SK-MEL-5 (cell line): ENCODE measurements at regions not wholly inside any gene's neighbourhood (a gene's known extent, or its start where the extent isn't known, plus 50 kb on each side); places are given as distances from the start of the nearest gene placed in this dataset.

Experiments
- DNase-seq: peaks from one replicate; pipeline ENCODE4 v3.0.0-alpha.2; 2016; ENCODE audit warnings: low read depth, low spot score
- in situ Hi-C: cut with HindIII; loops from 2 replicates; pipeline ENCODE4 v1.10.0; 2016; ENCODE audit warnings: low sequenced_read_pairs, high pct_unique_total_duplicates, low pct_unique_long_range_greater_than_20kb

DNA sequence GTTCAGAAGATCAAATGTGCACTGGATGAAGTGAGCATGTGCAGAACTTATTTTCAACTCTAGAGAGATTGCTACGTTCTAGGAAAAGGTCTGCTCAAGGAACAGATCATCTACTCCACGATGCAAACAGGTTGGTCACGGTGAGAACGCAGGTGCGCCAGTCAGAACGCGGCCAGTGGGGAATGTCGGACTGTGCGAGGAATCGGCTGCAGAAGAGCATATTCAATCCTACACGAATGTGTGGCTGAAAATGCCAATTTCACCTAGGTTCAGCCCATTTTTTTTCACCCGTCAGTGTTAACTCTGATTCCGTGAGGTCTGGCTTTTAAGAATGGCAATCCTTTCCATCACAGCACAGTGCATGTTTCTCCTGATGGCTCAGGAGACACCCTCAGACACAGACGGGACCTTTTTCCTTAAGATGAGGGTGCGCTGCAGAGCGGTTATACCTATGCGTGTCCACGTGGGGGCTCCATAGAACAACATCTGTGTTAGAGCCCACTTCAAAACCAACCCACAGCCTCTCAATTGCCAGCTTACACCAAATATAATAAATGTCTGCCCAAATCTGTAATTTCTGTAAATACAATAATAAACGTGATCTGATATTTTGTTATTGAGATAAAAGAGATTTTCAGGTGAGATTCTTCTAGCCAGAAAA is 250.4 kb downstream of the FOXA2 start:
- peak; percentile 75 for DNase-seq
- in situ Hi-C loops: loop anchor here (25.0 kb wide), 1 partner anchor 353 kb away; no protein-coding TSS in a partner anchor

DNA sequence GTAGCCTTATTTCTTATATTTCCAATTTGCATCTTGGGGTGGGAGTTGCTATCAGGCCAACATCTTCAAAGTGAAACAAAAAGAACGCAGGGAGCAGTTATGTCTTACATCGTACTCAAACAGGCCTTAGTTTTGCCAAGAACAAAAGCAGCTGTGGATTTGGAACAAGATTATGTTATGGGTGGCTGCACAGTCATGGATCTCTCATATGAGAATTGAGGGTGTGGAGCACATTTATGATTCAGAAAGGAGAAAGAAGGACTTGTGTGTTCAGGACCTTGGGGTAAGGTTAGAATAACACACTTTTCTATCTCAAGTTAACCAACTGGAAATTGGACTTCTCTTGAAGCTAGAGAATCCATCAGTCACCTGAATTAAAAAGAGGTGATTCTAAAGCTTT is 259.9 kb downstream of the FOXA2 start:
- in situ Hi-C loops: no loop called here

DNA sequence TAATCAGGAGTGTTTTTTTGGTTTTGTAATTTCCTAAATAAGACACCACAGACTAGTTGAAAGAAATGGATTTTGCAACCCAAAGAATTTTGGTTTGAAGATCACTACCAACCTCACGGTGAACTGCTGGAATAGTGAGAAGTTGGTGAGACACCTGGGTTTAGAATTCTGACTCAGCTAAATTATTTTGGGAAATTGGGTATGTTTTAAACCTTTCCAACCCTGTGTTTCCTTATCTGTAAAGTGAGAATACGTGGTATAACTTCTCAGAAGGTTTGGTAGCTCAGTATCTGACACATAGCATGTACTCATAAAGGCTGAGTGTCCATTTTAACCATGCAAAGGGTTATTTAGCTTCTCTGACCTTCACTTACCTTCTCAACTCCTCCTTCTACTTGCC is 261.9 kb downstream of the FOXA2 start:
- DNase-seq: no peak
- in situ Hi-C loops: no loop called here

More for the DNA sequence above, 259.9 kb downstream of the FOXA2 start:
- DNase-seq: no peak

DNA sequence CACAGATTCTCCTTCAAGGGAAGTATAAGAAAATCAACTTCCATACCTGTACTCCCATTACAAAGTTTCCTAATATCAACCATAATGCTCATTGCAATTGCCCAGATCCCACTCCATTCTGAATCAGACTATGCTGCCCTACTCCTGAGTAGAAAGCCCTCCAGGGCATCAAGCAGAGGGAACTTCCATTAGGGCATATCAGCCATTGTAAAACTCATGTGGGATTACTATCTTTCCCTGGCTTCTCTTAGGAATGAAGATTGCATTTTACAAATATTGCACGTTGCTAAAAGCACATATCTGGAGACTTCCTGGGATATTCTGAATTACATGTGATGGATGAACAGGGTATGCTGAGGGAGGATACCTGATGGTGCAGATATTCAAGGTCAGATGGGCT is 263.2 kb downstream of the FOXA2 start:
- in situ Hi-C loops: no loop called here
- no peak for DNase-seq

DNA sequence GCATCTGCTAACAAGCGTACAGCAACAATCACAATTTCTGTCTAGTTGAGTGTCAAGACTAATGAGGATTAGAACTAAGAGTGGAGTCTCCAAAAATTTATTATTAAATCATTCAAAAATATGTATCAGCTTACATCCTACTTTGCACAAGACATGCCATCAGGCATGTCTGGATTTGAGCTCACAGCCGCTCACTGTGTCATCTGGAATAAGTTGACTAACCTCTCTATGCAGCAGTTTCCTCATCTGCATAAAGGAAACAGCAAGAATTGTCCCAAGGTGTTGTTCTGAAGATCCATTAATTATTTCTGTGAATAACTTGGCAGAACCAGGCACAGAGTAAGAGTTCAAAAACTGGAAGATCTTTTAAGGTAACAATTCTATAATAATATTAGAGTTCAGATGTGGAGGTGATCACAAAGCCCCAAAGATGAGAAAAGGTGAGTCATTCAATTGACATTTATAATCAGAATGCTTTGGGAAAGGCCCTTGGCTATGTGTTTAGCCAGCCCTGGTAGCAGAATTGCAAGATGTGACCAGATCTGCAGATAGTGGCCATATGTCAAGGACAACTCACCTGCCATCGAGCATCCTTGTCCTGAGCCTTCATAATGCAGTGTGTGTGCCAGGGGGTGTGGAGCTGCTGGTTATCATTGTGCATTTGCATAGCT is 264.0 kb downstream of the FOXA2 start:
- in situ Hi-C loops: no loop called here
- no peak for DNase-seq

DNA sequence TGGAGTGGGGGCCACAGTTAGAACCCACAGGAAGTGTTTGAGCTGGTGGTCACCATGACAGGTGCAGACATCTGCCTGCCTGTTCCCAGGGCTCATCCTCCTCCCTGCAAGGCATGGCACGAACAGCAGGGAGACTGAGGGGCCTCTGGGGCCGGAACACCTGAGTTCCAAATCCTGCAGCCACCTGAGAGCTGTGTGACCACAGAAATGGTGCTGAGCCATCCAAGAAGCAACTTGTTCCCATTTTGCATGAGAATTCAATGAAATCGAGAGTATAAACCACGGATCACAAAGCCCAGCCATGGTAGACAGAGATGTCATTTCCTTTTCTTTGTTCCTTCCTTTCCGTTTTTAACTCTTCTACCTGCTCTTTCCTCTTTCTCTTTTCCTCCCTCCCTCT is 268.6 kb downstream of the FOXA2 start:
- in situ Hi-C loops: no loop called here
- DNase-seq: no peak

DNA sequence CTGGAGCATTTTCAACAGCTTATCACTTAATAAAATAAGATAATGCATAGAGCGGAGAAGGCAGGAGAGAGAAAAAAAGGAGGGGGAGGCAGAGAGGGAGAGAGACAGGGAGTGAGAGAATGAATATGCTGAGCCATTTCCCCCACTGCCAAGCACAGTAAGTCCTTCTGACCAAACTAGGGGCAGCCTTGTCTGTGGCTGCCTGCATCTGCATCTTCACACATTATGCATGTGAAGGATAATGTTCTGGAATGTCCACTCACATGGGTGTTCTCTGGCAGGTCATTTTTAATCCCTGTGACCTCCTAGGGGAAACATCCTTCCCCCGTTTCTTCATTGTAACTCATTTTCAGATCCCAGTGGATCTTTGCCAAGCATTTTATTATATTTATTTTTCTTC is 269.3 kb downstream of the FOXA2 start:
- DNase-seq: no peak
- in situ Hi-C loops: no loop called here

DNA sequence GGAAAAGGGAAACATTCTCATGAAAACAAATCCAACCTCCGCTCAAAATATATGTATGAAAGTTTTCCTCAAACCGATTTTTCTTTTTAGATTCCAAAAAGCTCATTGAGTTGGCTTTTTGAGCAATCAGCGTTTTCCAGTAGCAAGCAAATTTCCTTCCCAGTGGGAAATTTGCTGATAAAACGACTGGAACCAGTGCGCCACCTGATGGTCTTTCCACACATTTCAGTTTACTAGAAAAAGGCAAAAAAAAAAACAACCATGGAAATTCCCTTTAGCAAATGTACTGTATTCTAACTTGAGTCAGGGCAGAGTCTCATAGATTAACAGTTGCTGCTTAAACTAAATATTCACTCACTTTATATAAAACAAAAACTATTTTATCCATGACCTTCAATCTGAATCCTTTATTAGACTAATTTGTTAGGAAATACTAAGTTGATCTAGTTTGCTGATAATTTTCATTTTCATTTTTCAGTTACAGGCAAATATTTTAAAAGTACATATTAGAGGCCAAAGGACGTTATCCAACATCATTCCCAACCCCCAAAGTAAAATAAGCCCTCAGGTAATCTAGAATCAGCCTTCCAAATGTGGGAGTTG is 271.5 kb downstream of the FOXA2 start:
- DNase-seq: peak; percentile 77
- in situ Hi-C loops: no loop called here

DNA sequence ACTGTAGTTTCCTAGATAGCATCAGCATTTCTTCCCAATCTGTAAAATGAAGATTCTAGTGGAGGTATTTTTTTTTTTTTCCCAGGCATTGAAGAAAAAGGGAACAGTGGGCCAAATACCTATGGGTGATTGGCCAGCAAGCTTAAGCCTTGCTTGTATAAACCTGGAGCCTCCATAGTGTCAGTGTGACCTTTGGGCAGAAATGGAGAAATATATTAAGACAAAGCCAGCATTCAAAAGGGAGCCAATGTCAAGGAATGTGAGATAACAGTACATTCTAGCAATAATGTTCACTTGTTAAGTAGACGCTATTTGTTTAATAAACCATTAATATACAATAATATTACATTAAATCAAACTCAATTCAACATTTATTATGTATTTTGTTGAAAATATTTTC is 275.4 kb downstream of the FOXA2 start:
- in situ Hi-C loops: no loop called here
- DNase-seq: no peak

DNA sequence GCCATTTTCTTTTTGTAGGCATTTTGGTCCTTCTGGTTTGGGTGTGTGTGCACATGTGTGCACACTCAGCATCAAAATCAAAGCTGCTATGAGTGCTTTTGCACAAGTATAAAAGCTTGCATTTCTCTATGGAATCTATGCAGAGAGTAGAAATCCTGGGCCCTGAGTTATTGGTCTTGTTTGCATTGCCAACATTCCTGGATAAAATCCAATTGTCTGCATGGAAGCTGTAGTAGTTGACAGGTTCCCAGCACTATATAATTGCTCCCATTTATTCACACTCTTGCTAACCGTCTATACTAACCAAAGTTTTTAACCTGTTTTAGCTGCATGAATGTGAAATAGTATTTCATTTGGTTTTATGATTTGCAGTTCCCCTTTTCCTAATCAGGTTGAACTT is 277.0 kb downstream of the FOXA2 start:
- DNase-seq: no peak
- in situ Hi-C loops: no loop called here

DNA sequence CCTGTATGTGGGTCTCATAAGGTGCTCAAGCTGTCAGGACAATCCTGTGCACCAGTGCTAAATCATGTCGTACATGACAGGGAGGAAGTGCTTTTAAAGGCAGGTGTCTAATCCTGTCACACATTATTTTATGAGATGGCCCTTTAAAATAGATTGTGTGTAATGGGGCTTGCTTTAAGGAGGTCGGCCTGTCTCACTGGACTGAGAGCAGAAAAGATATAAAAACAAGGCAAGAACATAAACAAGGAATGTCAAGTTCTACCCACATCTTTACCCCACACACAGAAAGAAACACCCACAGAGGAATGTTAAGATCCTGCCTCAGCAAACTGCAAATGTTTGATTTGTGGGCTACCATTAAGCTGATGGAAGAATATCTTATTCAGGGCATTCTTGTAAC is 279.0 kb downstream of the FOXA2 start:
- DNase-seq: no peak
- in situ Hi-C loops: no loop called here

DNA sequence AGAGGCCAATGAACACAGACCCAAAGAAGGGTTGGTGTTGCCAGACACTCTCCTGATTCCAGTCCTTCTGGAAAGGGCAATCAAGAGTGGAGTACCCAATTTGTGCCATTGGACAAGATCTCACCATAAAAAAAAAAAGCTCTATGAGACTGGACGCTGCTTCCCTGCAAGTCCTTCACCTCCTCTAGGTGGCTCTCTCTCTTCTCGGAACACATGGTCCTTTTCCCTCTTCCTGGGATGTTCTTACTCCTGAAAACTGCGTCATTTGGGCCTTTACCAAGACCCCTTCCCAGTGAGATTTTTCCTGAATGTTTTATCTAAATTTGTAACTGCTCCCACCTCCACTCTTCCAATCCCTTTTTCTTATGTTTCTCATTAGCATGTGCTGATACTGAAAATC is 280.8 kb downstream of the FOXA2 start:
- DNase-seq: peak; percentile 63
- in situ Hi-C loops: no loop called here

DNA sequence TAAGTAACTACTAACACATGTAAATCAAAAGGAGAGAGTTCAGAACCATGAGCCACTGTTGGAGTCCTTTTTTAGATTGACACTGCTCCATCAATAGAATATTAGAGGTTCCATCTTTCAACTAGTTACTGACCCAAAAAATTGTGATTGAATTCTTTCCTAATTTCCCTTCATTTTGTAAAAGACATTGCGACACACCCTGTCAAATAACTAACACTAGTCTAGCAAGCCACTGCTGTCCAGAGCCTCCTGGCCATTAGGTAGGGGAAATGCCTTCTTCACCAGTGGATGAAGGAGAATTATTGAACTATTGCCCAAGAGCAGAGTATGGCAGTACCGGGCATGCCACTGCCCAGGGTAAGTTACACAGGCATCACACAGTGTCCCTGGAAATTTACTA is 282.3 kb downstream of the FOXA2 start:
- in situ Hi-C loops: no loop called here
- no peak for DNase-seq

DNA sequence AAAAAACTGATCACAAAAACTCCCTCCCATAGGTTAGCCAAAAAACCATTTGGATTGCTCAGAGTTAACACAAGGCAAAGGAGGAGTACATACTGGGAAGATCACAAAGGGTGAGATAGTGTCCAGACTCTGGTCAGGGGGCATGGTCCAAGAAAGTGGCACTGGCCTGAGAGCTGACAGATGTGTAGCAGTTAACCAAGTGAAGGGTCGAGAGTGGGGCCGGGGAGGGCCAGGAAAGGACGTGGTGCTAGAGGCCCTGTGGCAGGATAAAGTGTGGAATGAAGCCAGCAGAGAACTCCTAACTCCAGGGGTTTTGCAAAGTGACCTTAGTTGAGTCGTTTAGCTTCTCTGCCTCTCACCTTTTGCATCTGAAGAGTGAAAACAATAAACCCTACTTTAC is 290.5 kb downstream of the FOXA2 start:
- in situ Hi-C loops: no loop called here
- no peak for DNase-seq

DNA sequence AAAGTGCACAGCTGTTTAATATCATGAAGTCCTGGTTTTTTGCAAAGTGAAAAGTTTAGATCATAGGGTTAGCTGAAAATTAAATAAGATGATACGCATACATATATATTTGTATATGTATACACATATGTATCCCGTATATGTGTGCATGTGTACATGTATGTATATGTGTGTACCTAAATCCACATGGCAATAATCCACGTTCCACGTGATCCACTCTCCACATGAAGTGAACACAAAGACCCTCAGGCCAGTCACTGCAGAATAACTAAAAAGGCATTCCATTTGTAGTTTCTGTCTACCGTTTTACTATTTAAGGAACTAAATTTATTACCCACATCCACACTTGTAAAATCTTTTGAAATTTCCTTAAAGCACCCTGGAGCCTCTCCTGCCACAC is 294.9 kb downstream of the FOXA2 start:
- no peak for DNase-seq
- in situ Hi-C loops: no loop called here

DNA sequence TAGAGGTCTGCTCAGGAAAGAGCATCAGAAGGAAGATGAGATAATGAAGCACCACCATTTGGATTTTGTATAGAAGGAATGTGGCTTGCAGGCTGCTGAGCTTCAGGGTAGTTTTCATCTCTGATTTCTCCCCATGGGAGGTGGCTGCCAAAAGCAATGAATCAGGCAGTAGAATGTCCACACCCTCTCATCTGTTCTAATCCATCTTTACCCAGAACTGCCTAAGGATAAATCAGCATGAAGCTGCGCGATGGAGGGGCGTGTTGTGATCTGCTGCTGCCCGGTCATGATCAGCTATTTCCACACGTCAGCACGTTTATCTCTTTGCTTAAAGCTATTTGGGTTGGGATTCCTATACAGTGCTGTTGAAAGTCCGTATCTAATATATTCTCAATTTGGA is 295.4 kb downstream of the FOXA2 start:
- in situ Hi-C loops: no loop called here
- DNase-seq: no peak

DNA sequence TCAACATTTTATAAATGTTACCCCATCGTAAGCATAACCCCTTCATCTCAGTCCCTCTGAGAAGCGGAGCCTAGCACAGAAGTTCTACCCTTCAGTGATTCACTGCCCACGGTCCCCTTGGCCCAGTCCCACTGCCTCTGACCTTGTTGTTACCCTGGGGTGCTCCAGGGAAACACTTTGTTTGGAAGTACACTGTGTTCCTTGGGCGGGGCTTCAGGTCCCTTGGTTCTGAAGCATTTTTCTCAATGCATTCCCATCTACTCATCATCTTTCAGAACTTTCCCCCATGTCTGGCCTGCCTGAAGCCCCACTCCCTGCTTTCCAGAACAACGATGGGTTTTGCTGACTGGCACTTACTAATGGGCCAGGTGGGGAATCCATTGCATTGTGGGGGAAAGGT is 296.2 kb downstream of the FOXA2 start:
- in situ Hi-C loops: no loop called here
- no peak for DNase-seq

DNA sequence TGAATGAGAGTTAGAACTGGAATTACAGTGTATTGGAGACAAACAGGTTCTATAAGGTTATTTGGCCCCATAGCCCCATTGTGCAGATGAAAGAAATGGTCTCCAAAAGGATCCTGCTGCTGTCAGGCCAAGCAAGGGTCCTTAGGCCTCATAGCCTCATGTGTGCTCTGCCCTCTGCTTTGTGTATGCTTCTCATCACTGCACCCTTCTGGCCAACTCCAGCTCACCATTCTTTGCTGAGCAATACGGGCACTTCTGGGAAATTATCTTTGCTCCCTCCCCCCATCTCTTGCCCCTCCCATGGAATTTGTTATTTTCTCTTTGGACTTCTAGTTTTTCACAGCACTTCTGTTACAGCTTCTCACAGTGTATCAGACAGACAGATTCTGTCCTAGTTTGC is 298.8 kb downstream of the FOXA2 start:
- in situ Hi-C loops: no loop called here
- peak; percentile 41 for DNase-seq

DNA sequence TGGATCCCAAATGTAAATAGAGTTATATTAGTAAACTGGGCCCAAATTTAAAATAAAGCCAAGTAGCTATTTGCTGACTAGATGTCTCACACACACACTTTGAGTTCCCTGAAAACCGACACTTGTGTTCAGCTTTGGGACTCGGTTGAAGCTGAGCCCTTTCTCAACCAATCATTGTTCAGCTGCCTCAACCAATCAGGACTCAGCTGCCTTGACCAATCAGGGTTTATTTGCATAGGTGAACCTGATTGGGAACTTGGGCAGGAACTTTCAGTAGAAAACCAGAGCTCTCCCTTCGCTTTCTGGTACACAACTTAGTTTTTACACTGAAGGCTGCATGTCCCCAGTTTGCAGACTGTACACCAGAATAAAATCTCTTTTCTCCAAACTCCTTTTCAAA is 301.7 kb downstream of the FOXA2 start:
- peak; percentile 27 for DNase-seq
- in situ Hi-C loops: no loop called here
